Suprapubic skin (tissue), 3 donors: ENCODE measurements at regions not wholly inside any gene's neighbourhood (a gene's known extent, or its start where the extent isn't known, plus 50 kb on each side); places are given as distances from the start of the nearest gene placed in this dataset.

Source experiments
- CTCF ChIP-seq, 2 donors: fragments of 200-600 bp in 1 of 2; fragments of 450-650 bp in 1 of 2; sonication (generic) in 1 of 2; IDR thresholded peaks; one replicate each; pipeline ENCODE4 v1.5.1; 2016 to 2019; ENCODE audit warnings: antibody characterized with exemption in 2 of 2, mild to moderate bottlenecking in 1 of 2, moderate library complexity in 1 of 2
- POLR2A ChIP-seq, 2 donors: fragments of 450-650 bp; IDR thresholded peaks; one replicate each; pipeline ENCODE4 v1.6.1; 2017; ENCODE audit warnings: antibody characterized with exemption in 2 of 2, mild to moderate bottlenecking in 2 of 2, moderate library complexity in 2 of 2

GRCh38 chr6:113526553-113526952 lies 330.6 kb upstream of the MARCKS start:
- TF ChIP-seq CTCF (IDR thresholded peaks at IDR 0.05) (no peak), POLR2A (IDR thresholded peaks at IDR 0.05) (no peak)
